Ishikawa (cell line): ENCODE measurements at regions not wholly inside any gene's neighbourhood (a gene's known extent, or its start where the extent isn't known, plus 50 kb on each side); places are given as distances from the start of the nearest gene placed in this dataset.

Experiments used
- CEBPB ChIP-seq: IDR thresholded peaks from 2 replicates; pipeline ENCODE4 v1.6.1; 2012
- CREB1 ChIP-seq: IDR thresholded peaks from 2 replicates; pipeline ENCODE4 v1.6.1; 2012; ENCODE audit warnings: low read depth
- EGR1 ChIP-seq: IDR thresholded peaks from 2 replicates; pipeline ENCODE4 v1.6.1; 2012
- EP300 ChIP-seq: IDR thresholded peaks from 2 replicates; pipeline ENCODE4 v1.6.1; 2012; ENCODE audit warnings: borderline replicate concordance
- FOXM1 ChIP-seq: IDR thresholded peaks from 2 replicates; pipeline ENCODE4 v1.6.1; 2012; ENCODE audit warnings: low read depth, borderline replicate concordance
- NFIC ChIP-seq: IDR thresholded peaks from 2 replicates; pipeline ENCODE4 v1.6.1; 2012
- RAD21 ChIP-seq: IDR thresholded peaks from 2 replicates; pipeline ENCODE4 v1.6.1; 2012; ENCODE audit warnings: low read depth
- TAF1 ChIP-seq: IDR thresholded peaks from 2 replicates; pipeline ENCODE4 v1.6.1; 2012; ENCODE audit warnings: low read depth, mild to moderate bottlenecking
- TCF12 ChIP-seq: IDR thresholded peaks from 2 replicates; pipeline ENCODE4 v1.6.1; 2012; ENCODE audit warnings: low read depth
- TEAD4 ChIP-seq: IDR thresholded peaks from 2 replicates; pipeline ENCODE4 v1.6.1; 2012
- YY1 ChIP-seq: IDR thresholded peaks from 2 replicates; pipeline ENCODE4 v1.6.1; 2012; ENCODE audit warnings: low read depth
- ZBTB7A ChIP-seq: IDR thresholded peaks from 2 replicates; pipeline ENCODE4 v1.6.1; 2012; ENCODE audit warnings: low read depth
- TF ChIP-seq, protein P1 (sequence below): IDR thresholded peaks from 2 replicates; pipeline ENCODE4 v1.6.1; 2012
- TF ChIP-seq, protein P2 (sequence below): IDR thresholded peaks from 2 replicates; pipeline ENCODE4 v1.6.1; 2012
- TF ChIP-seq, protein P3 (sequence below): IDR thresholded peaks from 2 replicates; pipeline ENCODE4 v1.6.1; 2012; ENCODE audit warnings: low read depth, mild to moderate bottlenecking

DNA sequence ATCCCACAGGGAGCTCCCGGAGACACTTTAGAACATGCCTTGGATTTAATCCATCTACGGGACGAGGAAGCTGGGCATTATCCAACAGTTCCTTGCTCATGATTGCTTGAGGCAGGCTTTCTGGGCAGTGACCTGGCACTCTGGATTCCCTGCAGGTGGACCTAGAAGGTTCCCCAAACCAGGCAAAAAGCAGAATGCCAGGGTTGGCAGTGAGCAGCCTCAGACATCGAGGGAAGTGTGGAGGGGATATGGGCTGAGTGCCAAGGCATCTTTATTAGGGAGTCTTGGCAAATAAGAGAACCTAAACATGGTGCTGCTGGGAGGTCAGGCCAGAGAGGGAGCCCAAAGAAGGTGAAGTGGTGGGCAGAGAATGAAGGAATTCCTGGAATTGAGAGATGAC, 158.5 kb downstream of the CD83 start:
- TF ChIP-seq YY1 (no peak), ZBTB7A (no peak), FOXM1 (no peak), EP300 (no peak), NFIC (no peak), RAD21 (no peak), TCF12 (no peak), CREB1 (no peak), TAF1 (no peak), EGR1 (no peak), CEBPB (no peak), TEAD4 (no peak)
- TF ChIP-seq, protein P1, sequence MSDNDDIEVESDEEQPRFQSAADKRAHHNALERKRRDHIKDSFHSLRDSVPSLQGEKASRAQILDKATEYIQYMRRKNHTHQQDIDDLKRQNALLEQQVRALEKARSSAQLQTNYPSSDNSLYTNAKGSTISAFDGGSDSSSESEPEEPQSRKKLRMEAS: no peak
- TF ChIP-seq, protein P2, sequence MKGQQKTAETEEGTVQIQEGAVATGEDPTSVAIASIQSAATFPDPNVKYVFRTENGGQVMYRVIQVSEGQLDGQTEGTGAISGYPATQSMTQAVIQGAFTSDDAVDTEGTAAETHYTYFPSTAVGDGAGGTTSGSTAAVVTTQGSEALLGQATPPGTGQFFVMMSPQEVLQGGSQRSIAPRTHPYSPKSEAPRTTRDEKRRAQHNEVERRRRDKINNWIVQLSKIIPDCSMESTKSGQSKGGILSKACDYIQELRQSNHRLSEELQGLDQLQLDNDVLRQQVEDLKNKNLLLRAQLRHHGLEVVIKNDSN: no peak
- TF ChIP-seq, protein P3, sequence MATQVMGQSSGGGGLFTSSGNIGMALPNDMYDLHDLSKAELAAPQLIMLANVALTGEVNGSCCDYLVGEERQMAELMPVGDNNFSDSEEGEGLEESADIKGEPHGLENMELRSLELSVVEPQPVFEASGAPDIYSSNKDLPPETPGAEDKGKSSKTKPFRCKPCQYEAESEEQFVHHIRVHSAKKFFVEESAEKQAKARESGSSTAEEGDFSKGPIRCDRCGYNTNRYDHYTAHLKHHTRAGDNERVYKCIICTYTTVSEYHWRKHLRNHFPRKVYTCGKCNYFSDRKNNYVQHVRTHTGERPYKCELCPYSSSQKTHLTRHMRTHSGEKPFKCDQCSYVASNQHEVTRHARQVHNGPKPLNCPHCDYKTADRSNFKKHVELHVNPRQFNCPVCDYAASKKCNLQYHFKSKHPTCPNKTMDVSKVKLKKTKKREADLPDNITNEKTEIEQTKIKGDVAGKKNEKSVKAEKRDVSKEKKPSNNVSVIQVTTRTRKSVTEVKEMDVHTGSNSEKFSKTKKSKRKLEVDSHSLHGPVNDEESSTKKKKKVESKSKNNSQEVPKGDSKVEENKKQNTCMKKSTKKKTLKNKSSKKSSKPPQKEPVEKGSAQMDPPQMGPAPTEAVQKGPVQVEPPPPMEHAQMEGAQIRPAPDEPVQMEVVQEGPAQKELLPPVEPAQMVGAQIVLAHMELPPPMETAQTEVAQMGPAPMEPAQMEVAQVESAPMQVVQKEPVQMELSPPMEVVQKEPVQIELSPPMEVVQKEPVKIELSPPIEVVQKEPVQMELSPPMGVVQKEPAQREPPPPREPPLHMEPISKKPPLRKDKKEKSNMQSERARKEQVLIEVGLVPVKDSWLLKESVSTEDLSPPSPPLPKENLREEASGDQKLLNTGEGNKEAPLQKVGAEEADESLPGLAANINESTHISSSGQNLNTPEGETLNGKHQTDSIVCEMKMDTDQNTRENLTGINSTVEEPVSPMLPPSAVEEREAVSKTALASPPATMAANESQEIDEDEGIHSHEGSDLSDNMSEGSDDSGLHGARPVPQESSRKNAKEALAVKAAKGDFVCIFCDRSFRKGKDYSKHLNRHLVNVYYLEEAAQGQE: no peak

- TF ChIP-seq NFIC (no peak), TAF1 (no peak), FOXM1 (no peak), RAD21 (no peak), ZBTB7A (no peak), TCF12 (no peak), TEAD4 (no peak)
- TF ChIP-seq, protein P3: no peak
- TF ChIP-seq, protein P1: no peak
- TF ChIP-seq, protein P2: no peak
These were observed 159.3 kb downstream of the CD83 start for GRCh38 chr6:14276667-14277404.

DNA sequence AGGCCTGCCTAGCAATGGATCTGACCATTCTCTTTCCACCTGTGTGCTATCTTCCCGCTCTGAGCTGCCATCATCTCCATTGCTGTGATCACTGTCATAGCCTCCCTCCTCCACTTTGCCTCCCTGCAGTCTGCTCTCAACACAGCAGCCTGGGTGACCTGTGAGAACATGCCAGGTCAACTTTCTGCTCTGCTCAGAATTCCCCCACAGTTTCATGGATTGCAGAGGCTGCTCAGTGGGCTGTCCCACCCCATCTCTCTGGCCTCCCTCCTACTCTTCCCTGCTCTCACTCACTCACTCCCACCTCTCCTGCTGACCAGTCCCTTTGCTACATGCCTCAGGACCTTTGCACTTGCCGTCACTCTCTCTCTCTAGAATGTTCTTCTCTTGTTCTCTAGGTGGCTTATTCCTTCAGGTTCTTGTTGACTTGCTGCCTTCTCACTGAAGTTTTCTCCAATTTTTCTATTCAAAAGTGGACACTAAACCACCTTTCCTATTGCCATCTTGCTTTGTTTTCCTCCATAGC, 159.9 kb downstream of the CD83 start:
- TF ChIP-seq CEBPB (no peak), TEAD4 (no peak), YY1 (no peak), EGR1 (no peak), NFIC (no peak), CREB1 (no peak), TAF1 (no peak), RAD21 (no peak), FOXM1 (no peak), TCF12 (no peak), ZBTB7A (no peak)
- TF ChIP-seq, protein P3: no peak
- TF ChIP-seq, protein P1: no peak
- TF ChIP-seq, protein P2: no peak

DNA sequence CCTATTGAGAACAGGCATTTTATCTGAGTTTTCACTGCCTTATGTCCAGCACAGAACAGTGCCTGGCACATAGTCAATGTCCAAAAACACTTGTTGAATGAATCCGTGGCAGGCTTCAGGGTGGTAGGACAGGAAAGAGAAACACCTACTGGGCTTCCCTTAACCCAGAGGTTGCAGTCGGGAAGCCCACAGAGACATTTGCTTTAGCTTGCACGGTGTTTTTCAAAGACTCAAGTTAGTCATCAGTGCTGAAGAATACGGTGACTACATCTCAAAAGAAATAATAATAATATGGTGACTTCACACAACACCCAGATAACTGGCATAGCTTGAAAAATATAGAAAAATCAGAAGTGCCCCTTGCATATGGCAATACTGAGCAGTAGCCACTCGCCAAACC, 160.4 kb downstream of the CD83 start:
- TF ChIP-seq NFIC (no peak), TEAD4 (no peak), TCF12 (no peak), ZBTB7A (no peak), YY1 (no peak), FOXM1 (no peak), TAF1 (no peak), EGR1 (no peak), RAD21 (no peak), EP300 (no peak)
- TF ChIP-seq, protein P2: no peak
- TF ChIP-seq, protein P1: no peak
- TF ChIP-seq, protein P3: no peak
